ENCODE measurements at regions not wholly inside any gene's neighbourhood (a gene's known extent, or its start where the extent isn't known, plus 50 kb on each side); places are given as distances from the start of the nearest gene placed in this dataset.

DNA sequence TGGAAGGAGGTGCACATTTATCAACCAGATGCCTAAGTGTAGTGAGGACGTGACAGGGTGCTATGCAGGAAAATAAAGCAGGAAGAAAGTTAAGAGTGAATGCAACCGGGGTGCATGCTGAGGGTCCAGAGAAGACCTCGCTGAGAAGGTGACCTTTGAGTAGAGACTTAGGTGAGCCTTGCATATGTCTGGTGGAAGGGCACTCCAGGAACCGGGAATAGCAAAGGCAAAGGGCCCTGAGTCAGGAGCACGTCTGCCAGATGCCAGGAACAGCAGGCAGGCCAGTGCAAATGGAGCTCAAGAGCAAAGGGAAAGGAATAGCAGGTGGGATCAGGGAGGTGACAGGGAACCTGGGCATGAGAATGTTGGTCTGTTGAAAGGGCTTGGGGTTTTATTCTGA is 445.5 kb downstream of the PREX1 start:
- TF ChIP-seq CTCF (IDR thresholded peaks at IDR 0.05; ENCODE audit: insufficient read depth, low read length): no peak
- no peak for TF ChIP-seq SPI1 (IDR thresholded peaks at IDR 0.05; ENCODE audit: borderline replicate concordance, low read depth)
- no peak for TF ChIP-seq POLR2AphosphoS5 (IDR thresholded peaks at IDR 0.05; ENCODE audit: low read depth)
- no peak for TF ChIP-seq GABPA (IDR thresholded peaks at IDR 0.05; ENCODE audit: low read depth)
- TF ChIP-seq, protein P1, sequence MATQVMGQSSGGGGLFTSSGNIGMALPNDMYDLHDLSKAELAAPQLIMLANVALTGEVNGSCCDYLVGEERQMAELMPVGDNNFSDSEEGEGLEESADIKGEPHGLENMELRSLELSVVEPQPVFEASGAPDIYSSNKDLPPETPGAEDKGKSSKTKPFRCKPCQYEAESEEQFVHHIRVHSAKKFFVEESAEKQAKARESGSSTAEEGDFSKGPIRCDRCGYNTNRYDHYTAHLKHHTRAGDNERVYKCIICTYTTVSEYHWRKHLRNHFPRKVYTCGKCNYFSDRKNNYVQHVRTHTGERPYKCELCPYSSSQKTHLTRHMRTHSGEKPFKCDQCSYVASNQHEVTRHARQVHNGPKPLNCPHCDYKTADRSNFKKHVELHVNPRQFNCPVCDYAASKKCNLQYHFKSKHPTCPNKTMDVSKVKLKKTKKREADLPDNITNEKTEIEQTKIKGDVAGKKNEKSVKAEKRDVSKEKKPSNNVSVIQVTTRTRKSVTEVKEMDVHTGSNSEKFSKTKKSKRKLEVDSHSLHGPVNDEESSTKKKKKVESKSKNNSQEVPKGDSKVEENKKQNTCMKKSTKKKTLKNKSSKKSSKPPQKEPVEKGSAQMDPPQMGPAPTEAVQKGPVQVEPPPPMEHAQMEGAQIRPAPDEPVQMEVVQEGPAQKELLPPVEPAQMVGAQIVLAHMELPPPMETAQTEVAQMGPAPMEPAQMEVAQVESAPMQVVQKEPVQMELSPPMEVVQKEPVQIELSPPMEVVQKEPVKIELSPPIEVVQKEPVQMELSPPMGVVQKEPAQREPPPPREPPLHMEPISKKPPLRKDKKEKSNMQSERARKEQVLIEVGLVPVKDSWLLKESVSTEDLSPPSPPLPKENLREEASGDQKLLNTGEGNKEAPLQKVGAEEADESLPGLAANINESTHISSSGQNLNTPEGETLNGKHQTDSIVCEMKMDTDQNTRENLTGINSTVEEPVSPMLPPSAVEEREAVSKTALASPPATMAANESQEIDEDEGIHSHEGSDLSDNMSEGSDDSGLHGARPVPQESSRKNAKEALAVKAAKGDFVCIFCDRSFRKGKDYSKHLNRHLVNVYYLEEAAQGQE (IDR thresholded peaks at IDR 0.05; ENCODE audit: insufficient replicate concordance, low read depth): no peak
